ENCODE measurements at regions not wholly inside any gene's neighbourhood (a gene's known extent, or its start where the extent isn't known, plus 50 kb on each side); places are given as distances from the start of the nearest gene placed in this dataset.

DNA sequence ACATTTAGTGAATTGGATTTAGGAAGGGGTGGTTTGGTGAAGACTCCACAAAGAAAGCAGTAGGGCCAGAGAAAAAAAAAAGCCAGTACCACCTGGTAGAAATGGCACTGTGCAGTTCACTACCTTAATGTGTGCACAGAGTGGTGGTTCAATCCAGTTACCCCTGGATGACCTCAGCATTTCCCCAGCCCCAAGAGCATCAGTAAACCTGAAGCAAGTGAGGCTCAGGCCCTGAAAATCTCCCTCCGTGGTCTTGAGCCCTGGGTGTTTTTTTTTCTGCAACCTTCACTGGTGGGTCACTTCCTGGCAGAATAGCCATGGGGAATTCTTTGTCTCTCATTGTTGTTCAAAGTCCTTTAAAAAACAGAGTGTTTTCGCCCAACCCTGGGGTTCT is 202.9 kb downstream of the GADD45G start:
- ChIA-PET POLR2A (ENCODE audit: partially characterized antibody) (no interaction called here), CTCF (ENCODE audit: partially characterized antibody) (interaction anchor here (1.0 kb wide), 1 partner anchor 8 kb away, joined by 3 read pairs; no protein-coding TSS in a partner anchor)
- TF ChIP-seq SUZ12 (IDR thresholded peaks at IDR 0.05; ENCODE audit: low read length) (no peak), MAX (IDR thresholded peaks at IDR 0.05) (no peak)
- Histone ChIP-seq H2BK20ac (ENCODE audit: low read length) (no peak overlapping the region), H4K5ac (ENCODE audit: insufficient read length, low read depth, low read length) (no peak overlapping the region), H2BK120ac (replicated peaks; ENCODE audit: low read depth, low read length) (no peak overlapping the region), H3K4me1 (replicated peaks in 1 of 4; ENCODE audit: control insufficient read depth in 3 of 4, insufficient read depth in 4 of 4, low read length in 3 of 4) (peaks cover 3 to 14% (median 8%) of the 10 kb centered on the region in 4 experiments), H2AK5ac (ENCODE audit: low read depth, low read length) (no peak overlapping the region), H3K79me2 (ENCODE audit: control insufficient read depth in 1 of 2, insufficient read depth in 2 of 2, low read length in 2 of 2) (no peaks in the 10 kb centered on the region), H2AFZ (ENCODE audit: low read length) (no peak overlapping the region), H3K79me1 (ENCODE audit: low read depth, low read length) (no peaks in the 10 kb centered on the region), H3K23ac (ENCODE audit: insufficient read length) (no peak overlapping the region), H3K4me3 (ENCODE audit: extremely low read depth in 1 of 4, insufficient read depth in 2 of 4, low read depth in 3 of 4, low read length in 4 of 4) (no peak overlapping the region), H4K20me1 (replicated peaks in 1 of 2; ENCODE audit: control insufficient read depth in 1 of 2, insufficient read depth in 2 of 2, low read length in 2 of 2) (no peaks in the 10 kb centered on the region), H3K9ac (replicated peaks in 1 of 4; ENCODE audit: extremely low read depth in 1 of 4, low read depth in 3 of 4, low read length in 3 of 4) (no peak overlapping the region), H4K8ac (ENCODE audit: extremely low read depth, insufficient read depth, low read length) (no peak overlapping the region), H3K14ac (ENCODE audit: insufficient read length) (no peak overlapping the region), H3K18ac (ENCODE audit: extremely low read depth, low read length) (no peak overlapping the region), H3K27ac (ENCODE audit: low read depth, low read length) (no peak overlapping the region), H3K27me3 (replicated peaks in 1 of 4; ENCODE audit: control insufficient read depth in 3 of 4, extremely low read depth in 1 of 4, insufficient read depth in 3 of 4, low read length in 3 of 4) (no peaks in the 10 kb centered on the region; a peak in 1 of 7 replicates), H3K56ac (replicated peaks; ENCODE audit: insufficient read length, low read depth, low read length) (no peak overlapping the region), H4K91ac (replicated peaks; ENCODE audit: insufficient read length, low read length) (no peak overlapping the region), H2BK15ac (ENCODE audit: low read length) (no peak overlapping the region), H3K23me2 (ENCODE audit: low read depth, low read length) (no peaks in the 10 kb centered on the region), H3K36me3 (ENCODE audit: control insufficient read depth in 2 of 4, insufficient read depth in 4 of 4, low read length in 3 of 4) (no peaks in the 10 kb centered on the region; a peak in 1 of 8 replicates), H3K4ac (replicated peaks; ENCODE audit: insufficient read length, low read depth, low read length) (no peak overlapping the region), H3K9me3 (ENCODE audit: insufficient read depth in 2 of 2, low read depth in 1 of 2, low read length in 1 of 2) (no peaks in the 10 kb centered on the region), H3K4me2 (ENCODE audit: insufficient read depth in 1 of 2, low read depth in 2 of 2, low read length in 2 of 2) (no peak overlapping the region), H2BK12ac (ENCODE audit: low read depth, low read length) (no peak overlapping the region), H2BK5ac (ENCODE audit: low read depth, low read length) (no peak overlapping the region)
- 87% methylated on average over 2 of the region's 2 CpGs; no CpG with 5 or more reads in 1 of the 2 experiments for WGBS, 2 experiments (ENCODE audit: extremely low coverage in 1 of 2, insufficient coverage in 1 of 2, insufficient read length in 1 of 2, insufficient replicate concordance in 2 of 2, low coverage in 1 of 2, low lambda C conversion rate in 2 of 2, missing lambda C conversion rate in 1 of 2)
- no peak for FAIRE-seq
- DNase-seq (ENCODE audit: low read depth in 1 of 2, low spot score in 2 of 2): peak in 1 of 2 experiments; percentile 23

All from H1 (cell line).